ENCODE measurements at regions not wholly inside any gene's neighbourhood (a gene's known extent, or its start where the extent isn't known, plus 50 kb on each side); places are given as distances from the start of the nearest gene placed in this dataset.

- no peak overlapping the region for H3K4me3 ChIP-seq (replicated peaks in 1 of 4; ENCODE audit: control extremely low read depth in 1 of 4, insufficient read depth in 1 of 4, low read depth in 3 of 4, low read length in 4 of 4)
- no peaks in the 10 kb centered on the region for H3K27me3 ChIP-seq (ENCODE audit: control insufficient read depth, insufficient read depth, low read length)
- TF ChIP-seq, protein P1, sequence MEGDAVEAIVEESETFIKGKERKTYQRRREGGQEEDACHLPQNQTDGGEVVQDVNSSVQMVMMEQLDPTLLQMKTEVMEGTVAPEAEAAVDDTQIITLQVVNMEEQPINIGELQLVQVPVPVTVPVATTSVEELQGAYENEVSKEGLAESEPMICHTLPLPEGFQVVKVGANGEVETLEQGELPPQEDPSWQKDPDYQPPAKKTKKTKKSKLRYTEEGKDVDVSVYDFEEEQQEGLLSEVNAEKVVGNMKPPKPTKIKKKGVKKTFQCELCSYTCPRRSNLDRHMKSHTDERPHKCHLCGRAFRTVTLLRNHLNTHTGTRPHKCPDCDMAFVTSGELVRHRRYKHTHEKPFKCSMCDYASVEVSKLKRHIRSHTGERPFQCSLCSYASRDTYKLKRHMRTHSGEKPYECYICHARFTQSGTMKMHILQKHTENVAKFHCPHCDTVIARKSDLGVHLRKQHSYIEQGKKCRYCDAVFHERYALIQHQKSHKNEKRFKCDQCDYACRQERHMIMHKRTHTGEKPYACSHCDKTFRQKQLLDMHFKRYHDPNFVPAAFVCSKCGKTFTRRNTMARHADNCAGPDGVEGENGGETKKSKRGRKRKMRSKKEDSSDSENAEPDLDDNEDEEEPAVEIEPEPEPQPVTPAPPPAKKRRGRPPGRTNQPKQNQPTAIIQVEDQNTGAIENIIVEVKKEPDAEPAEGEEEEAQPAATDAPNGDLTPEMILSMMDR (conservative IDR thresholded peaks at IDR 0.05 in 1 of 2, IDR thresholded peaks at IDR 0.05 in 1 of 2; ENCODE audit: low read depth in 1 of 2, low read length in 2 of 2) = no peak
- TF ChIP-seq EZH2 (IDR thresholded peaks at IDR 0.05; ENCODE audit: low read length, missing control alignments) = no peak
- H3K9ac ChIP-seq (ENCODE audit: insufficient read depth, low read length) = no peak overlapping the region
- DNase-seq (ENCODE audit: low read depth in 2 of 2) = no peak
- no peaks in the 10 kb centered on the region for H4K20me1 ChIP-seq (ENCODE audit: control insufficient read depth, extremely low read depth, insufficient read depth, low read length)
- no peaks in the 10 kb centered on the region for H3K36me3 ChIP-seq (ENCODE audit: control insufficient read depth, insufficient read depth, low read length)
- no peaks in the 10 kb centered on the region for H3K79me2 ChIP-seq (ENCODE audit: control insufficient read depth, insufficient read depth, low read length)
- H3K4me1 ChIP-seq (ENCODE audit: control insufficient read depth, extremely low read depth, insufficient read depth, low read length) = peaks cover 3% of the 10 kb centered on the region
- no peak overlapping the region for H3K27ac ChIP-seq (ENCODE audit: insufficient read depth, low read length)
- H3K9me3 ChIP-seq (ENCODE audit: control insufficient read depth, insufficient read depth, low read depth, low read length) = no peaks in the 10 kb centered on the region
- H2AFZ ChIP-seq (ENCODE audit: low read length) = peak overlapping the region; percentile 52
- peak overlapping the region; percentile 2 for H3K4me2 ChIP-seq (ENCODE audit: extremely low read depth, insufficient read depth, low read length)
Observed at GRCh38 chr10:132481690-132482089, 55.9 kb upstream of the INPP5A start.

DNA sequence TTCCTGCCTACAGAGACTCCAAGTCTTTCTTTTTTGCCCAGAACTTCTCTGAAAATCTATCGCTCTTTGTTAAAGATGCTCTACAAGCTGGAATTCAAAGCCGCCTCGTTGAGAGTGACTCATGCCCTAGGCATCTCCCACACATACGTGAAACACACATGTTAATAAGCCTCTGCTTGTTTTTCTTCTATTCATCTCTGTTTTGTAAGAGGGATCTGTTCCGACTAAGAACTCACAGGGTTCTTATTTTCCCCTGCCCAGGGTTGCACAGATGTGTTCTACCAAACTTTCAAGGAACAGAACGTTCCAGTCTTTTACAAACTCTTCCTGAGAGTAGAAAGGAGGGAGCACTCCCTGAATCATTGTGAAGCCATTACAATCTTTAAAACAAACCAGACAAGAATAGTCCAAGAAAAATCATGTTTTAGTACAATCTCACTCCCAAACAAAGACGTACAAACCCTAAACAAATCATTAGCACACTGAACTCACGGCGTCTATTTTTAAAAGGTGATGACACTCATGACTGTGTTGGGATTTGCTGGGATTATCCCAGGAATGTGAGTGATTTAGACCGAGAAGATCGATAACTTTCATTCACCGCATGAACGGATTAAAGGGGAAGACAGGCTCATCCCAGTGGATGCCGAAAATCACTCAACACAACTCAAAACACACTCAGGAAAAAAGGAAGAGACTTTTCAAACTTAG lies 55.3 kb upstream of the INPP5A start:
- Histone ChIP-seq H3K4me3 (replicated peaks in 1 of 4; ENCODE audit: control extremely low read depth in 1 of 4, insufficient read depth in 1 of 4, low read depth in 3 of 4, low read length in 4 of 4) (no peak overlapping the region), H3K9me3 (ENCODE audit: control insufficient read depth, insufficient read depth, low read depth, low read length) (no peaks in the 10 kb centered on the region), H2AFZ (ENCODE audit: low read length) (peak overlapping the region; percentile 52), H3K4me1 (ENCODE audit: control insufficient read depth, extremely low read depth, insufficient read depth, low read length) (peaks cover 3% of the 10 kb centered on the region), H3K27me3 (ENCODE audit: control insufficient read depth, insufficient read depth, low read length) (no peaks in the 10 kb centered on the region), H3K27ac (ENCODE audit: insufficient read depth, low read length) (peak overlapping the region; percentile 0), H4K20me1 (ENCODE audit: control insufficient read depth, extremely low read depth, insufficient read depth, low read length) (no peaks in the 10 kb centered on the region), H3K4me2 (ENCODE audit: extremely low read depth, insufficient read depth, low read length) (peak overlapping the region; percentile 2), H3K79me2 (ENCODE audit: control insufficient read depth, insufficient read depth, low read length) (no peaks in the 10 kb centered on the region), H3K36me3 (ENCODE audit: control insufficient read depth, insufficient read depth, low read length) (no peaks in the 10 kb centered on the region), H3K9ac (ENCODE audit: insufficient read depth, low read length) (no peak overlapping the region)
- TF ChIP-seq, protein P1 (conservative IDR thresholded peaks at IDR 0.05 in 1 of 2, IDR thresholded peaks at IDR 0.05 in 1 of 2; ENCODE audit: low read depth in 1 of 2, low read length in 2 of 2) = no peak
- no peak for TF ChIP-seq EZH2 (IDR thresholded peaks at IDR 0.05; ENCODE audit: low read length, missing control alignments)
- DNase-seq (ENCODE audit: low read depth in 2 of 2) = peak; percentile 75 to 86

DNA sequence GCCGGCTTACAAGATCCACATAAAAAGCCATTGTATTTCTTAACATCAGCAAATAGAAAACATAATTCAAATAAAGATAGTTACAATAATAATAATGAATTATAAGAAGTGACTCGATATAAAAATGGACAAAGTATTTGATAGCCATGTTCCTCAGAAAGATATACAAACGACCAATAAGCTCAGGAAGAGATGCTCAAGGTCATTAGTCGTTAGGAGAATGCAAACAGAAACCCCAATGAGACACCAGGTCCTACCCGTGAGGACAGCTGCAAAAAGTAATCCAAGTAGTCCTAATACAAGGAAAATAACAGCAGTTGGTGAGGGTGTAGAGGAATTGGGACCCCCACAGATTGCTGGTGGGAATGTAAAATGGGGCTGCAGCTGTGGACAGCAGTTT lies 54.2 kb upstream of the INPP5A start:
- H3K36me3 ChIP-seq (ENCODE audit: control insufficient read depth, insufficient read depth, low read length) = no peaks in the 10 kb centered on the region
- no peaks in the 10 kb centered on the region for H3K27me3 ChIP-seq (ENCODE audit: control insufficient read depth, insufficient read depth, low read length)
- no peak for DNase-seq (ENCODE audit: low read depth in 2 of 2)
- no peaks in the 10 kb centered on the region for H3K9me3 ChIP-seq (ENCODE audit: control insufficient read depth, insufficient read depth, low read depth, low read length)
- no peak overlapping the region for H3K27ac ChIP-seq (ENCODE audit: insufficient read depth, low read length)
- H3K9ac ChIP-seq (ENCODE audit: insufficient read depth, low read length) = no peak overlapping the region
- TF ChIP-seq, protein P1 (conservative IDR thresholded peaks at IDR 0.05 in 1 of 2, IDR thresholded peaks at IDR 0.05 in 1 of 2; ENCODE audit: low read depth in 1 of 2, low read length in 2 of 2) = no peak
- TF ChIP-seq EZH2 (IDR thresholded peaks at IDR 0.05; ENCODE audit: low read length, missing control alignments) = no peak
- peaks cover 3% of the 10 kb centered on the region for H3K4me1 ChIP-seq (ENCODE audit: control insufficient read depth, extremely low read depth, insufficient read depth, low read length)
- no peaks in the 10 kb centered on the region for H3K79me2 ChIP-seq (ENCODE audit: control insufficient read depth, insufficient read depth, low read length)
- H3K4me3 ChIP-seq (replicated peaks in 1 of 4; ENCODE audit: control extremely low read depth in 1 of 4, insufficient read depth in 1 of 4, low read depth in 3 of 4, low read length in 4 of 4) = no peak overlapping the region
- no peak overlapping the region for H3K4me2 ChIP-seq (ENCODE audit: extremely low read depth, insufficient read depth, low read length)
- no peaks in the 10 kb centered on the region for H4K20me1 ChIP-seq (ENCODE audit: control insufficient read depth, extremely low read depth, insufficient read depth, low read length)
- no peak overlapping the region for H2AFZ ChIP-seq (ENCODE audit: low read length)

Measured in fibroblast of lung (primary cell).